Stimulated activated effector memory CD8-positive, alpha-beta T cell treated with anti-CD3 and anti-CD28 coated beads, Interleukin-12 subunit alpha, Interleukin-12 subunit beta, amount 100 ng/mL, for 72 hours (primary cell): ENCODE measurements at regions not wholly inside any gene's neighbourhood (a gene's known extent, or its start where the extent isn't known, plus 50 kb on each side); places are given as distances from the start of the nearest gene placed in this dataset.
A peak's percentile ranks its signal among the peaks of the same experiment; 100 is the strongest.
"Not testable (repeated sequence)": the region's sequence is repeated elsewhere in the genome, so short reads cannot be mapped to it uniquely, and the experiment has no call there.

Experiments used
- ATAC-seq: fragments of 150-1000 bp; cut with Tn5 transposase; 2 replicates; pipeline ENCODE4 v1.10.0; 2021
- DNase-seq, 2 donors: peaks; one replicate each; pipeline ENCODE4 v3.0.0; 2021 to 2022; ENCODE audit warnings: low spot score in 2 of 2
- H3K27ac Mint-ChIP-seq: one replicate; pipeline ENCODE4 v1.8.0; 2022; ENCODE audit warnings: mild to moderate bottlenecking, mixed read lengths
- H3K36me3 Mint-ChIP-seq: one replicate; pipeline ENCODE4 v1.8.0; 2022; ENCODE audit warnings: mild to moderate bottlenecking, mixed read lengths
- H3K4me1 Mint-ChIP-seq: one replicate; pipeline ENCODE4 v1.8.0; 2022; ENCODE audit warnings: mixed read lengths
- H3K4me3 Mint-ChIP-seq: one replicate; pipeline ENCODE4 v1.8.0; 2022; ENCODE audit warnings: mild to moderate bottlenecking, mixed read lengths
- H3K9me3 Mint-ChIP-seq: one replicate; pipeline ENCODE4 v1.8.0; 2022; ENCODE audit warnings: mixed read lengths

- Mint-ChIP-seq H3K27ac (peak overlapping the region; percentile 79), H3K9me3 (peaks cover 4% of the 10 kb centered on the region), H3K4me1 (peaks cover 20% of the 10 kb centered on the region), H3K4me3 (peak overlapping the region; percentile 20), H3K36me3 (no peaks in the 10 kb centered on the region)
- ATAC-seq (peak; percentile 100), DNase-seq (peak in 1 of 2 donors; percentile 50)
Observed at GRCh38 chrX:13387666-13388494, 68.0 kb upstream of the ATXN3L start.

- H3K27ac Mint-ChIP-seq, result no peak overlapping the region
- peaks cover 4% of the 10 kb centered on the region for H3K9me3 Mint-ChIP-seq
Observed at GRCh38 chrX:13386636-13387035, 66.8 kb upstream of the ATXN3L start.

GRCh38 chrX:13386092-13386491 lies 66.2 kb upstream of the ATXN3L start:
- H3K27ac Mint-ChIP-seq, result no peak overlapping the region
- H3K4me3 Mint-ChIP-seq, result no peak overlapping the region
- peaks cover 4% of the 10 kb centered on the region for H3K9me3 Mint-ChIP-seq

More at GRCh38 chrX:13386636-13387035, 66.8 kb upstream of the ATXN3L start:
- H3K4me3 Mint-ChIP-seq, result no peak overlapping the region
- H3K36me3 Mint-ChIP-seq, result no peaks in the 10 kb centered on the region
- ATAC-seq, result no peak
- no peak for DNase-seq
- H3K4me1 Mint-ChIP-seq, result peaks cover 20% of the 10 kb centered on the region

GRCh38 chrX:13383907-13384306 lies 64.1 kb upstream of the ATXN3L start:
- Mint-ChIP-seq H3K9me3 (no peaks in the 10 kb centered on the region), H3K4me3 (no peak overlapping the region), H3K27ac (no peak overlapping the region), H3K36me3 (no peaks in the 10 kb centered on the region), H3K4me1 (peaks cover 29% of the 10 kb centered on the region)
- no peak for ATAC-seq
- DNase-seq, result no peak

More at GRCh38 chrX:13386092-13386491, 66.2 kb upstream of the ATXN3L start:
- Mint-ChIP-seq H3K36me3 (no peaks in the 10 kb centered on the region), H3K4me1 (peaks cover 20% of the 10 kb centered on the region)
- ATAC-seq, result no peak
- DNase-seq, result no peak

- Mint-ChIP-seq H3K36me3 (no peaks in the 10 kb centered on the region), H3K4me1 (peaks cover 23% of the 10 kb centered on the region), H3K4me3 (no peak overlapping the region), H3K9me3 (no peaks in the 10 kb centered on the region), H3K27ac (no peak overlapping the region)
- ATAC-seq (peak; percentile 27), DNase-seq (no peak)
Observed at GRCh38 chrX:13381514-13381913, 61.7 kb upstream of the ATXN3L start.

GRCh38 chrX:13380211-13380610 lies 60.4 kb upstream of the ATXN3L start:
- peak overlapping the region; percentile 50 for H3K4me3 Mint-ChIP-seq
- peaks cover 23% of the 10 kb centered on the region for H3K4me1 Mint-ChIP-seq
- DNase-seq (no peak), ATAC-seq (peak; percentile 97)
- H3K36me3 Mint-ChIP-seq, result no peaks in the 10 kb centered on the region
- peak overlapping the region; percentile 91 for H3K27ac Mint-ChIP-seq
- no peaks in the 10 kb centered on the region for H3K9me3 Mint-ChIP-seq

GRCh38 chrX:13378562-13379518 lies 59.0 kb upstream of the ATXN3L start:
- not testable (repeated sequence) for H3K4me3 Mint-ChIP-seq, ATAC-seq, H3K36me3 Mint-ChIP-seq, H3K9me3 Mint-ChIP-seq
- Mint-ChIP-seq H3K27ac (peak overlapping the region; percentile 91), H3K4me1 (peaks cover 25% of the 10 kb centered on the region)
- peak in 1 of 2 donors; percentile 49 for DNase-seq

GRCh38 chrX:13377550-13377934 lies 57.7 kb upstream of the ATXN3L start:
- DNase-seq, result no peak
- Mint-ChIP-seq H3K27ac (peak overlapping the region; percentile 46), H3K4me3 (no peak overlapping the region), H3K36me3 (no peaks in the 10 kb centered on the region), H3K9me3 (no peaks in the 10 kb centered on the region), H3K4me1 (peaks cover 36% of the 10 kb centered on the region)
- no peak for ATAC-seq

- H3K27ac Mint-ChIP-seq, result peak overlapping the region; percentile 46
Observed at GRCh38 chrX:13376857-13377549, 57.1 kb upstream of the ATXN3L start.

GRCh38 chrX:13375596-13375995 lies 55.7 kb upstream of the ATXN3L start:
- ATAC-seq, H3K36me3 Mint-ChIP-seq, DNase-seq, H3K9me3 Mint-ChIP-seq, H3K27ac Mint-ChIP-seq, H3K4me3 Mint-ChIP-seq: not testable (repeated sequence)
- peaks cover 32% of the 10 kb centered on the region for H3K4me1 Mint-ChIP-seq

More at GRCh38 chrX:13376857-13377549, 57.1 kb upstream of the ATXN3L start:
- no peak for DNase-seq
- Mint-ChIP-seq H3K36me3 (no peaks in the 10 kb centered on the region), H3K4me1 (peaks cover 36% of the 10 kb centered on the region), H3K9me3 (no peaks in the 10 kb centered on the region), H3K4me3 (no peak overlapping the region)
- peak; percentile 27 for ATAC-seq

- Mint-ChIP-seq H3K4me1 (peaks cover 22% of the 10 kb centered on the region), H3K36me3 (no peaks in the 10 kb centered on the region), H3K27ac (peak overlapping the region; percentile 76)
Observed at GRCh38 chrX:13374364-13374763, 54.5 kb upstream of the ATXN3L start.

GRCh38 chrX:13373431-13374187 lies 53.8 kb upstream of the ATXN3L start:
- peak overlapping the region; percentile 76 for H3K27ac Mint-ChIP-seq
- H3K9me3 Mint-ChIP-seq, result no peaks in the 10 kb centered on the region
- peak; percentile 86 for ATAC-seq
- peak overlapping the region; percentile 39 for H3K4me3 Mint-ChIP-seq
- DNase-seq, result no peak
- no peaks in the 10 kb centered on the region for H3K36me3 Mint-ChIP-seq
- peaks cover 23% of the 10 kb centered on the region for H3K4me1 Mint-ChIP-seq

More at GRCh38 chrX:13374364-13374763, 54.5 kb upstream of the ATXN3L start:
- H3K4me3 Mint-ChIP-seq, result no peak overlapping the region
- H3K9me3 Mint-ChIP-seq, result no peaks in the 10 kb centered on the region
- no peak for ATAC-seq
- no peak for DNase-seq

- Mint-ChIP-seq H3K27ac (peak overlapping the region; percentile 76), H3K4me3 (peak overlapping the region; percentile 39)
Observed at GRCh38 chrX:13373027-13373426, 53.2 kb upstream of the ATXN3L start.

GRCh38 chrX:13372203-13372980 lies 52.5 kb upstream of the ATXN3L start:
- DNase-seq, result no peak
- H3K4me1 Mint-ChIP-seq, result peaks cover 28% of the 10 kb centered on the region
- H3K36me3 Mint-ChIP-seq, result no peaks in the 10 kb centered on the region
- no peak overlapping the region for H3K4me3 Mint-ChIP-seq
- peak overlapping the region; percentile 76 for H3K27ac Mint-ChIP-seq
- ATAC-seq, result no peak
- no peaks in the 10 kb centered on the region for H3K9me3 Mint-ChIP-seq

More at GRCh38 chrX:13373027-13373426, 53.2 kb upstream of the ATXN3L start:
- no peak for DNase-seq
- H3K36me3 Mint-ChIP-seq, result no peaks in the 10 kb centered on the region
- H3K9me3 Mint-ChIP-seq, result no peaks in the 10 kb centered on the region
- H3K4me1 Mint-ChIP-seq, result peaks cover 29% of the 10 kb centered on the region
- no peak for ATAC-seq
